K562 (cell line): ENCODE measurements at regions not wholly inside any gene's neighbourhood (a gene's known extent, or its start where the extent isn't known, plus 50 kb on each side); places are given as distances from the start of the nearest gene placed in this dataset.

Experiments
- ARID4B ChIP-seq: sonication (generic); formaldehyde crosslinking; IDR thresholded peaks from 2 replicates; pipeline ENCODE4 v1.8.0; 2022; ENCODE audit warnings: mild to moderate bottlenecking, missing genetic modification reagents
- BRD9 ChIP-seq: fragments of 450-650 bp; IDR thresholded peaks from 2 replicates; pipeline ENCODE4 v1.6.1; 2018; ENCODE audit warnings: low read depth; ENCODE audit not compliant: partially characterized antibody
- CBX2 ChIP-seq: fragments of 200-600 bp; sonication (generic); IDR thresholded peaks from one replicate; pipeline ENCODE4 v1.6.1; 2012; ENCODE audit warnings: mild to moderate bottlenecking, low read length, inconsistent platforms; ENCODE audit not compliant: insufficient read depth, poor library complexity, severe bottlenecking
- CHD2 ChIP-seq: IDR thresholded peaks from 2 replicates; pipeline ENCODE4 v1.6.1; 2011; ENCODE audit warnings: low read depth, low read length
- EGR1 ChIP-seq: fragments of 450-650 bp; conservative IDR thresholded peaks from 2 replicates; pipeline ENCODE4 v1.6.1; 2017; ENCODE audit warnings: mild to moderate bottlenecking
- FOXA3 ChIP-seq, 2 experiments: fragments of 450-650 bp in 1 of 2; sonication (generic) in 1 of 2; formaldehyde crosslinking; IDR thresholded peaks in 1 of 2; conservative IDR thresholded peaks in 1 of 2; 2 replicates each; pipeline versions ENCODE4 v1.4.0 to v1.8.0; 2020 to 2022; ENCODE audit warnings: mild to moderate bottlenecking in 2 of 2, missing genetic modification reagents in 1 of 2
- MAFF ChIP-seq: IDR thresholded peaks from 2 replicates; pipeline ENCODE4 v1.6.1; 2012; ENCODE audit warnings: low read length, improper control_type of control experiment
- MBD2 ChIP-seq: sonication (generic); IDR thresholded peaks from 2 replicates; pipeline ENCODE4 v1.6.1; 2016; ENCODE audit warnings: low read depth, borderline replicate concordance
- MCM7 ChIP-seq, 2 experiments: fragments of 450-650 bp; IDR thresholded peaks; 2 replicates each; pipeline ENCODE4 v1.6.1; 2016 to 2018
- NCOA2 ChIP-seq, 2 experiments: fragments of 450-650 bp; IDR thresholded peaks; 2 replicates each; pipeline ENCODE4 v1.6.1; 2018; ENCODE audit warnings: mild to moderate bottlenecking in 2 of 2, moderate library complexity in 1 of 2; ENCODE audit not compliant: partially characterized antibody in 2 of 2
- NRF1 ChIP-seq, 2 experiments: fragments of 450-650 bp; IDR thresholded peaks in 1 of 2; conservative IDR thresholded peaks in 1 of 2; 2 replicates each; pipeline ENCODE4 v1.6.1; 2014; ENCODE audit warnings: mild to moderate bottlenecking in 2 of 2
- PKNOX1 ChIP-seq: fragments of 450-650 bp; IDR thresholded peaks from 2 replicates; pipeline ENCODE4 v1.6.1; 2016
- PML ChIP-seq: IDR thresholded peaks from 2 replicates; pipeline ENCODE4 v1.6.1; 2012; ENCODE audit warnings: low read length, inconsistent platforms
- POU5F1 ChIP-seq: fragments of 150-350 bp; IDR thresholded peaks from 2 replicates; pipeline ENCODE4 v1.6.1; 2014; ENCODE audit warnings: borderline replicate concordance, low read length, low read depth, mild to moderate bottlenecking; ENCODE audit not compliant: partially characterized antibody
- RNF219 ChIP-seq: fragments of 250-450 bp; sonication (Bioruptor Pico); IDR thresholded peaks from 2 replicates; pipeline ENCODE4 v1.5.0; 2022; ENCODE audit warnings: mild to moderate bottlenecking
- TCF7 ChIP-seq: sonication (generic); IDR thresholded peaks from 2 replicates; pipeline ENCODE4 v1.6.1; 2016; ENCODE audit warnings: antibody characterized with exemption, borderline replicate concordance
- TFAP4 ChIP-seq: sonication (generic); formaldehyde crosslinking; IDR thresholded peaks from 2 replicates; pipeline ENCODE4 v1.8.0; 2022; ENCODE audit warnings: missing genetic modification reagents, mild to moderate bottlenecking, moderate library complexity, borderline replicate concordance
- ZFX ChIP-seq: sonication (generic); formaldehyde crosslinking; IDR thresholded peaks from 2 replicates; pipeline ENCODE4 v1.8.0; 2022; ENCODE audit warnings: mild to moderate bottlenecking, missing genetic modification reagents, moderate library complexity
- ZNF79 ChIP-seq: fragments of 250-450 bp; sonication (Bioruptor Pico); IDR thresholded peaks from 2 replicates; pipeline ENCODE4 v1.4.0; 2020; ENCODE audit warnings: low read depth, mild to moderate bottlenecking, moderate library complexity

- no peak for TF ChIP-seq RNF219 (CRISPR knock-in tag)
- TF ChIP-seq ZFX (CRISPR knock-in tag), result peak; percentile 58; the same call in 1 of the 2 replicates
- TF ChIP-seq EGR1, result no peak
- no peak; the same call in 1 of the 2 replicates for TF ChIP-seq PML
- peak in 1 of 2 experiments; percentile 87; a peak in 2 of 4 replicates for TF ChIP-seq FOXA3 (CRISPR knock-in tag; conservative IDR thresholded peaks at IDR 0.05 in 1 of 2, IDR thresholded peaks at IDR 0.05 in 1 of 2)
- TF ChIP-seq CBX2, result no peak
- TF ChIP-seq NRF1 (conservative IDR thresholded peaks at IDR 0.05 in 1 of 2, IDR thresholded peaks at IDR 0.05 in 1 of 2), result peak; percentile 83 to 87
- TF ChIP-seq MBD2, result no peak; the same call in 1 of the 2 replicates
- no peak for TF ChIP-seq PKNOX1
- no peak for TF ChIP-seq ZNF79
- peak; percentile 63 for TF ChIP-seq TCF7
- peak; percentile 98 for TF ChIP-seq BRD9
- no peak for TF ChIP-seq MAFF
- TF ChIP-seq TFAP4 (CRISPR knock-in tag), result peak; percentile 56
- TF ChIP-seq MCM7 (IDR thresholded peaks at IDR 0.05), result no peak
- TF ChIP-seq POU5F1, result peak; percentile 11
- peak; percentile 20; the same call in 1 of the 2 replicates for TF ChIP-seq CHD2
- peak in 1 of 2 experiments; percentile 64 for TF ChIP-seq NCOA2 (IDR thresholded peaks at IDR 0.05; ENCODE audit: partially characterized antibody in 2 of 2)
- peak; percentile 93; the same call in 1 of the 2 replicates for TF ChIP-seq ARID4B (CRISPR knock-in tag)
Observed at GRCh38 chr6:27630727-27631608, 158.1 kb upstream of the ZNF184 start (continued).
